GM10266 (cell line): ENCODE measurements at regions not wholly inside any gene's neighbourhood (a gene's known extent, or its start where the extent isn't known, plus 50 kb on each side); places are given as distances from the start of the nearest gene placed in this dataset.

Source experiments
- DNase-seq: peaks from one replicate; pipeline ENCODE4 v3.0.0; 2012; ENCODE audit errors: extremely low spot score
- CTCF ChIP-seq: IDR thresholded peaks from 2 replicates; pipeline ENCODE4 v1.5.1; 2012; ENCODE audit warnings: mild to moderate bottlenecking, low read depth; ENCODE audit not compliant: control insufficient read depth, insufficient read depth; ENCODE audit errors: missing control alignments

DNA sequence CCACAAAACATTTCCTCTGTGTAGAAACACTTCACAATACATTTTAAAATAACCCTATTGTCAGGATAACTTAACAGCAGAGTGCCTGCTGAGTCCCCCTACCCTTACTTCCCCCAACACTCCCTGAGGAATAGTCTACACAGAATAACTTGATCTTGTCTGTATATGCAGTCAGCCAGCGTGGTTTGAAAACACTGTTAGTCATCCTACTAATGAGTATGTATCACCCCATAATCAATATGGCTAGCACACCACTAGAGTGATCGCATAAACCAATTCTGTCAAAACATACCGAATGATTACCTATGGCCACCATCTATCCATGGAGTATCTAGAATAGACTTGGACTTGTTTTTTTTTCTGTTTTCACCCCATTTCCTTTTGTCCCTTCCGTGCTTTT lies 152.7 kb upstream of the NECTIN3 start:
- no peak for DNase-seq
- no peak for TF ChIP-seq CTCF

- DNase-seq, result no peak
- TF ChIP-seq CTCF, result no peak
Observed at GRCh38 chr3:110925798-110926197, 145.8 kb upstream of the NECTIN3 start.

DNA sequence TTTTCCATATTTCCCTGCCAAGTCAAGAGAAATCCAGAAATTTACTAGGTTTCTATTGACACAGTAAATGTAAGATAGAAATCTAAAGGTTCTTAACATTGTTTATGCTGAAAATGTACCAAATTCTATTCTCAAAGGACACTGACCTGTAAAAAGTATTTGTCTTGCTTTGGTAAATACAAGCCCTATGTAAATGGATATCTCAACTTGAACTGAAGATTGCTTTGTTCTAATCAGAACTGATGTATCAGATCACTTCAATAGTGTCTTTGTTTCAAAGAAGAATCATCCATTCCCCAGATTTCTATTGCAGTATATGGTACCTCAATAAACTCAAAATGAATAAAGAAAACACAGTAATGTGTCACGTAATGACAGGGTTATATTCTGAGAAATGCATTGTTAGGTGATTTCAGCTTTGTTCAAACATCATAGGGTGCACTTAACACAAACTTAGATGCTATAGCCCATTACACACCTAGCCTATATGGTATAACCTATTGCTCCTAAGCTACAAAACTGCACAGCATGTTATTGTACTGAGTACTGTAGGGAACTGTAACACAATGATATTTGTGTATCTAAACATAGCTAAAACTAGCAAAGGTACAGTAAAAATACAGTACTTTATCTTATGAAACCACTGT lies 143.5 kb upstream of the NECTIN3 start:
- TF ChIP-seq CTCF, result no peak
- DNase-seq, result no peak

DNA sequence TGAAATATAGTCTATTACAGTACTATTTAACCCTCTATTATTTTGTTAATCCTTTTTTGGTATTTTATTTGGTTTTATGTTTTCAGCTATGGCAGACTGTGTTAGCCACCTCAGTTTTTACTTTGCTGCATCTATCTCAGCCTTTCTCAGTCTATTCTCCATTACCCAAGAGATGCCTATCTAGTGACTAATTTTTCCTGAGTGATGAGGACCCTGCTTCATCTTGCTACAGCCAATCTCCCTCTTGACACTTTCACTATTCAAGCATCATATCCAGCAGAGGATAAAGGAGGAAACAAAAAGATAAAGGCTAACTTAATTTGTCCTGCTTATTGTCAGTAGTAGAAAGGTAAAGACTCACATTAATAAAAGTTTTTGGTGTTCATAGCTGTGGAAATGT lies 141.8 kb upstream of the NECTIN3 start:
- no peak for TF ChIP-seq CTCF
- DNase-seq, result no peak

GRCh38 chr3:110932567-110932966 lies 139.0 kb upstream of the NECTIN3 start:
- no peak for TF ChIP-seq CTCF

DNA sequence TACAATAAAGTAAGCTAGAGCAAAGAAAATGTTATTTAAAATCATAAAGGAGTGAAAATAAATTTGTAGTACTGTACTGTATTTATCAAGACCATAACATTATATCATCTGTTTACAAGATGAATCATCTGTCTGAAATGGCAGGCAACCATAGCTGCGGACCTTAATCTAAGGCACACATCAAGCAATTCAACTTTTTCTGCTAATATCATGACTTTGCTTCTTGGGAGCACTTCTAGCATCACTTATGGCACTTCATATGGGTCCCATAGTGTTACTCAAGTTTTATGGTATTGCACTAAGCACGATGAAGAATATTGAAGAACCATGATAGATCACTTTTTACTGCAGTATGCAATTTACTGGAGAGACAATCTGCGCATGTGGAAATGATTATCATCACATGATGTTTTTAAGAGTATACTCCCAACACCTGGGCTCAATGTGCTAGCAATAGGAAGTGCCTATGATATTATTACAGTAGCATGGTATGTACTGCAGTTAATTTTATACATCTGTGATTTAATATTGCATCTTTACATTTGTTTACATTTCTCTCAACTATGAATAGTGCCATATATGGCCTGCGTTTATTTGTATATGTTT lies 137.7 kb upstream of the NECTIN3 start:
- DNase-seq, result no peak
- TF ChIP-seq CTCF, result no peak

More at GRCh38 chr3:110932567-110932966, 139.0 kb upstream of the NECTIN3 start:
- no peak for DNase-seq

GRCh38 chr3:110938629-110939028 lies 133.0 kb upstream of the NECTIN3 start:
- DNase-seq, result no peak
- TF ChIP-seq CTCF, result no peak
